Panc1 (cell line): ENCODE measurements at regions not wholly inside any gene's neighbourhood (a gene's known extent, or its start where the extent isn't known, plus 50 kb on each side); places are given as distances from the start of the nearest gene placed in this dataset.

Experiments
- ATAC-seq: fragments of 200-7000 bp; cut with Tn5 transposase; 2 replicates; pipeline ENCODE4 v1.9.1; 2020; ENCODE audit warnings: mild to moderate bottlenecking, moderate library complexity
- BruUV-seq: library from RNA; stranded (reverse); fragments of 400-500 nt; replicated peaks from 2 replicates; lab custom pipeline; 2021; lab: Mats Ljungman, UMichigan
- CTCF ChIA-PET: fragments of 300-600 bp; sonication (Branson Sonifier 250); formaldehyde crosslinking; loops from one replicate; lab custom pipeline; 2022; ENCODE audit warnings: antibody characterized with exemption; lab: Charles Lee
- POLR2A ChIA-PET: fragments of 300-600 bp; sonication (Branson Sonifier 250); formaldehyde crosslinking; loops from one replicate; lab custom pipeline; 2022; ENCODE audit warnings: antibody characterized with exemption; lab: Charles Lee
- DNase-seq: peaks from one replicate; pipeline ENCODE4 v3.0.0-alpha.2; 2010; ENCODE audit warnings: low read depth, low spot score
- H3K27ac ChIP-seq: 2 replicates; pipeline ENCODE4 v1.5.1; 2011; ENCODE audit warnings: mild to moderate bottlenecking, low read length, inconsistent platforms
- H3K27me3 ChIP-seq: fragments of 200-500 bp; sonication (Bioruptor generic); 2 replicates; pipeline ENCODE4 v1.6.0; 2014; ENCODE audit warnings: low read length, inconsistent platforms; ENCODE audit not compliant: control insufficient read depth, insufficient read depth
- H3K36me3 ChIP-seq: fragments of 200-500 bp; sonication (Bioruptor generic); 2 replicates; pipeline ENCODE4 v1.5.1; 2014; ENCODE audit warnings: inconsistent platforms, mild to moderate bottlenecking, low read length, moderate library complexity; ENCODE audit not compliant: control insufficient read depth, insufficient read depth
- H3K4me1 ChIP-seq: 2 replicates; pipeline ENCODE4 v1.5.1; 2011; ENCODE audit warnings: inconsistent platforms, mild to moderate bottlenecking, low read length, moderate library complexity; ENCODE audit not compliant: control insufficient read depth, insufficient read depth
- H3K4me3 ChIP-seq, 2 experiments: 2 replicates each; pipeline ENCODE4 v1.5.1; 2011 to 2012; ENCODE audit warnings: low read depth in 2 of 2, low read length in 2 of 2, mild to moderate bottlenecking in 2 of 2, inconsistent platforms in 1 of 2, moderate library complexity in 1 of 2
- H3K9me3 ChIP-seq: fragments of 200-500 bp; sonication (Bioruptor generic); 2 replicates; pipeline ENCODE4 v1.5.1; 2014; ENCODE audit warnings: low read depth, mild to moderate bottlenecking, inconsistent platforms, low read length, moderate library complexity; ENCODE audit not compliant: control insufficient read depth, insufficient read depth
- POLR2AphosphoS5 ChIP-seq: IDR thresholded peaks from 2 replicates; pipeline ENCODE4 v1.6.1; 2012; ENCODE audit warnings: mild to moderate bottlenecking, low read depth, low read length, moderate library complexity
- SIN3A ChIP-seq: IDR thresholded peaks from 2 replicates; pipeline ENCODE4 v1.6.1; 2012; ENCODE audit warnings: low read depth, mild to moderate bottlenecking, low read length, moderate library complexity, borderline replicate concordance; ENCODE audit not compliant: insufficient read depth
- TCF7L2 ChIP-seq: IDR thresholded peaks from 2 replicates; pipeline ENCODE4 v1.6.1; 2011; ENCODE audit warnings: mild to moderate bottlenecking, low read depth, low read length, inconsistent platforms
- in situ Hi-C: cut with HindIII; loops from 2 replicates; pipeline ENCODE4 v1.10.0; 2016; ENCODE audit warnings: low sequenced_read_pairs, low pct_unique_long_range_greater_than_20kb
- intact Hi-C: fragments of 100-400 bp; cut with micrococcal nuclease; formaldehyde crosslinking; loops from one replicate; pipeline ENCODE4 v1.10.0; 2022; ENCODE audit not compliant: unreplicated experiment
- TF ChIP-seq, protein P1 (sequence below): fragments of 450-650 bp; IDR thresholded peaks from 2 replicates; pipeline ENCODE4 v1.5.1; 2017; ENCODE audit warnings: mild to moderate bottlenecking
- TF ChIP-seq, protein P2 (sequence below), 2 experiments: IDR thresholded peaks; 2 replicates each; pipeline ENCODE4 v1.6.1; 2011 to 2012; ENCODE audit warnings: low read depth in 2 of 2, control low read depth in 1 of 2, low read length in 1 of 2, mild to moderate bottlenecking in 1 of 2, moderate library complexity in 1 of 2; ENCODE audit not compliant: insufficient read depth in 1 of 2

- Histone ChIP-seq H3K4me3 (no peak overlapping the region), H3K9me3 (no peaks in the 10 kb centered on the region), H3K36me3 (no peaks in the 10 kb centered on the region), H3K27ac (no peak overlapping the region), H3K4me1 (no peaks in the 10 kb centered on the region), H3K27me3 (no peaks in the 10 kb centered on the region)
- CTCF ChIA-PET = no interaction called here
- ATAC-seq (no peak), DNase-seq (no peak)
- BruUV-seq = no TSS peak
- POLR2A ChIA-PET = no interaction called here
- in situ Hi-C loops (no loop called here), intact Hi-C loops (no loop called here)
- no peak for TF ChIP-seq TCF7L2
- TF ChIP-seq POLR2AphosphoS5 = no peak
- TF ChIP-seq, protein P1, sequence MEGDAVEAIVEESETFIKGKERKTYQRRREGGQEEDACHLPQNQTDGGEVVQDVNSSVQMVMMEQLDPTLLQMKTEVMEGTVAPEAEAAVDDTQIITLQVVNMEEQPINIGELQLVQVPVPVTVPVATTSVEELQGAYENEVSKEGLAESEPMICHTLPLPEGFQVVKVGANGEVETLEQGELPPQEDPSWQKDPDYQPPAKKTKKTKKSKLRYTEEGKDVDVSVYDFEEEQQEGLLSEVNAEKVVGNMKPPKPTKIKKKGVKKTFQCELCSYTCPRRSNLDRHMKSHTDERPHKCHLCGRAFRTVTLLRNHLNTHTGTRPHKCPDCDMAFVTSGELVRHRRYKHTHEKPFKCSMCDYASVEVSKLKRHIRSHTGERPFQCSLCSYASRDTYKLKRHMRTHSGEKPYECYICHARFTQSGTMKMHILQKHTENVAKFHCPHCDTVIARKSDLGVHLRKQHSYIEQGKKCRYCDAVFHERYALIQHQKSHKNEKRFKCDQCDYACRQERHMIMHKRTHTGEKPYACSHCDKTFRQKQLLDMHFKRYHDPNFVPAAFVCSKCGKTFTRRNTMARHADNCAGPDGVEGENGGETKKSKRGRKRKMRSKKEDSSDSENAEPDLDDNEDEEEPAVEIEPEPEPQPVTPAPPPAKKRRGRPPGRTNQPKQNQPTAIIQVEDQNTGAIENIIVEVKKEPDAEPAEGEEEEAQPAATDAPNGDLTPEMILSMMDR = no peak
- no peak for TF ChIP-seq SIN3A
- TF ChIP-seq, protein P2, sequence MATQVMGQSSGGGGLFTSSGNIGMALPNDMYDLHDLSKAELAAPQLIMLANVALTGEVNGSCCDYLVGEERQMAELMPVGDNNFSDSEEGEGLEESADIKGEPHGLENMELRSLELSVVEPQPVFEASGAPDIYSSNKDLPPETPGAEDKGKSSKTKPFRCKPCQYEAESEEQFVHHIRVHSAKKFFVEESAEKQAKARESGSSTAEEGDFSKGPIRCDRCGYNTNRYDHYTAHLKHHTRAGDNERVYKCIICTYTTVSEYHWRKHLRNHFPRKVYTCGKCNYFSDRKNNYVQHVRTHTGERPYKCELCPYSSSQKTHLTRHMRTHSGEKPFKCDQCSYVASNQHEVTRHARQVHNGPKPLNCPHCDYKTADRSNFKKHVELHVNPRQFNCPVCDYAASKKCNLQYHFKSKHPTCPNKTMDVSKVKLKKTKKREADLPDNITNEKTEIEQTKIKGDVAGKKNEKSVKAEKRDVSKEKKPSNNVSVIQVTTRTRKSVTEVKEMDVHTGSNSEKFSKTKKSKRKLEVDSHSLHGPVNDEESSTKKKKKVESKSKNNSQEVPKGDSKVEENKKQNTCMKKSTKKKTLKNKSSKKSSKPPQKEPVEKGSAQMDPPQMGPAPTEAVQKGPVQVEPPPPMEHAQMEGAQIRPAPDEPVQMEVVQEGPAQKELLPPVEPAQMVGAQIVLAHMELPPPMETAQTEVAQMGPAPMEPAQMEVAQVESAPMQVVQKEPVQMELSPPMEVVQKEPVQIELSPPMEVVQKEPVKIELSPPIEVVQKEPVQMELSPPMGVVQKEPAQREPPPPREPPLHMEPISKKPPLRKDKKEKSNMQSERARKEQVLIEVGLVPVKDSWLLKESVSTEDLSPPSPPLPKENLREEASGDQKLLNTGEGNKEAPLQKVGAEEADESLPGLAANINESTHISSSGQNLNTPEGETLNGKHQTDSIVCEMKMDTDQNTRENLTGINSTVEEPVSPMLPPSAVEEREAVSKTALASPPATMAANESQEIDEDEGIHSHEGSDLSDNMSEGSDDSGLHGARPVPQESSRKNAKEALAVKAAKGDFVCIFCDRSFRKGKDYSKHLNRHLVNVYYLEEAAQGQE (IDR thresholded peaks at IDR 0.05; ENCODE audit: insufficient read depth in 1 of 2, low read depth in 2 of 2, low read length in 1 of 2) = no peak
Measured at GRCh38 chr14:97903821-97904220, 1106.6 kb downstream of the VRK1 start.

DNA sequence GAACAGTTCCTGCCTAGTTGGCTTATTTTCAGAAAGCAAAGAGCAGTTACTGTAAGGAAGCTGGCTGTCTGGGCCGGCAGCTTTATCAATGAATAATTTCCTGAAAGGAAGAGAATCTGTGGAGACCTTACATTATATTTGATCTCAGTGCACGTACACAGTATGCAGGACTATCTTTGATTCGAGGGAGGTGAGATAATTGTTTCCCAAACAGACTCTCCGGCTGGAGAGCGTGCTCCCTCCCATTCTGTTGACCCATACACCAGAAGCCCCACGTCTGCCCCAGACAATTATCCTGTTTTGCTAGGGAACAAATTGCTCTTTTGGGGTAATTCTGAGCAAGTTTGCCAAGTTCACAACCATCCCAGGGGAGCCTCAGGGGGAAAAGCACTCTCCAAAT lies 1115.0 kb downstream of the VRK1 start:
- intact Hi-C loops (no loop called here), in situ Hi-C loops (no loop called here)
- Histone ChIP-seq H3K36me3 (no peaks in the 10 kb centered on the region), H3K4me1 (no peaks in the 10 kb centered on the region), H3K27ac (no peak overlapping the region), H3K9me3 (no peaks in the 10 kb centered on the region), H3K27me3 (no peaks in the 10 kb centered on the region), H3K4me3 (no peak overlapping the region)
- DNase-seq (no peak), ATAC-seq (no peak)
- TF ChIP-seq, protein P1 = no peak
- TF ChIP-seq, protein P2 (IDR thresholded peaks at IDR 0.05; ENCODE audit: insufficient read depth in 1 of 2, low read depth in 2 of 2, low read length in 1 of 2) = no peak
- TF ChIP-seq SIN3A (no peak), POLR2AphosphoS5 (no peak), TCF7L2 (no peak)
- no TSS peak for BruUV-seq
- CTCF ChIA-PET = no interaction called here
- POLR2A ChIA-PET = no interaction called here
